ENCODE measurements at regions not wholly inside any gene's neighbourhood (a gene's known extent, or its start where the extent isn't known, plus 50 kb on each side); places are given as distances from the start of the nearest gene placed in this dataset.
A peak's percentile ranks its signal among the peaks of the same experiment; 100 is the strongest.
"Not testable (repeated sequence)": the region's sequence is repeated elsewhere in the genome, so short reads cannot be mapped to it uniquely, and the experiment has no call there.

DNA sequence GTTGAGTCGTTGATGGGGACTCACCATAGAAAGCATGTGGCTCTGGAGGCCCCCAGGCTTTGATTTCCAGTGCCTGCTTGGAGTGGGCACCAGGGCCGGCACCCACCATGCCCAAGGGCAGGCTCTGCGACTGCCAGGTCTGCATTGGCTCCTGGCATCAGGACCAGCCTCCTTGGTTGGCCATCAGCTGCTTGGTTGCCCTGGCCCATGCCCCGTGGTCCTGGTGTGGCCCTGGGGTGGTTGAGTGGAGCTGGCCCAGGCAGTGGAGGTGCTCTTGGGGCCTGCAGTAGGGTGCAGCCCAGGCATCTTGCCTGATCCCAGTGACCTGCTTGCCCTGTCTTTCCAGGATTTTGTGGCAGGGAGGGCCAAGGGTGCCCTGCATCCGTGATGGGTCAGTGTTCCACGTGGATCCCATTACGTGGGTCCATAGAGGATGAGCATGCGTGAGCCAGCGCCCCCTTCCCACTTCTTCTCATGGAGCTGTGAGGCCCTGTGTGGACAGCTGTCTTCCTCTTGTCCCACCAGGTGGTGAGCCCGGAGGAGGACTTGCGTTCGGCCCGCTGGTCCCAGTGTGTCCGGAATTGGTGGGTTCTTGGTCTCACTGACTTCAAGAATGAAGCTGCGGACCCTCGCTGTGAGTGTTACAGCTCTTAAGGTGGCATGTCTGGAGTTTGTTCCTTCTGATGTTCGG lies 187.0 kb downstream of the UBE3A start:
- H3K27ac ChIP-seq: no peak overlapping the region
- peak; percentile 3 for DNase-seq
- 81 to 92% methylated on average over 5 to 17 of the region's 17 CpGs for WGBS, 2 donors (ENCODE audit: low coverage in 1 of 2)
- no peaks in the 10 kb centered on the region for H3K36me3 ChIP-seq
- H3K9me3 ChIP-seq: peaks cover 9 to 39% of the 10 kb centered on the region in 2 donors
- in situ Hi-C loops (cut with MboI; ENCODE audit: low pct_ligation_motif_present in 1 of 4, low pct_unique_long_range_greater_than_20kb in 1 of 4, low sequenced_read_pairs in 3 of 4) (no loop called here), intact Hi-C loops (cut with DNase I; ENCODE audit: low total_unique reads) (no loop called here)
- H3K4me3 ChIP-seq: no peak overlapping the region
- H3K4me1 ChIP-seq: no peaks in the 10 kb centered on the region
- no peaks in the 10 kb centered on the region for H3K27me3 ChIP-seq
- no peak for TF ChIP-seq EP300 (IDR thresholded peaks at IDR 0.05; ENCODE audit: low read depth)
- TF ChIP-seq POLR2AphosphoS5 (IDR thresholded peaks at IDR 0.05): no peak
- TF ChIP-seq, protein P1, sequence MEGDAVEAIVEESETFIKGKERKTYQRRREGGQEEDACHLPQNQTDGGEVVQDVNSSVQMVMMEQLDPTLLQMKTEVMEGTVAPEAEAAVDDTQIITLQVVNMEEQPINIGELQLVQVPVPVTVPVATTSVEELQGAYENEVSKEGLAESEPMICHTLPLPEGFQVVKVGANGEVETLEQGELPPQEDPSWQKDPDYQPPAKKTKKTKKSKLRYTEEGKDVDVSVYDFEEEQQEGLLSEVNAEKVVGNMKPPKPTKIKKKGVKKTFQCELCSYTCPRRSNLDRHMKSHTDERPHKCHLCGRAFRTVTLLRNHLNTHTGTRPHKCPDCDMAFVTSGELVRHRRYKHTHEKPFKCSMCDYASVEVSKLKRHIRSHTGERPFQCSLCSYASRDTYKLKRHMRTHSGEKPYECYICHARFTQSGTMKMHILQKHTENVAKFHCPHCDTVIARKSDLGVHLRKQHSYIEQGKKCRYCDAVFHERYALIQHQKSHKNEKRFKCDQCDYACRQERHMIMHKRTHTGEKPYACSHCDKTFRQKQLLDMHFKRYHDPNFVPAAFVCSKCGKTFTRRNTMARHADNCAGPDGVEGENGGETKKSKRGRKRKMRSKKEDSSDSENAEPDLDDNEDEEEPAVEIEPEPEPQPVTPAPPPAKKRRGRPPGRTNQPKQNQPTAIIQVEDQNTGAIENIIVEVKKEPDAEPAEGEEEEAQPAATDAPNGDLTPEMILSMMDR (IDR thresholded peaks at IDR 0.05): no peak
- no peak for TF ChIP-seq POLR2A (IDR thresholded peaks at IDR 0.05)

DNA sequence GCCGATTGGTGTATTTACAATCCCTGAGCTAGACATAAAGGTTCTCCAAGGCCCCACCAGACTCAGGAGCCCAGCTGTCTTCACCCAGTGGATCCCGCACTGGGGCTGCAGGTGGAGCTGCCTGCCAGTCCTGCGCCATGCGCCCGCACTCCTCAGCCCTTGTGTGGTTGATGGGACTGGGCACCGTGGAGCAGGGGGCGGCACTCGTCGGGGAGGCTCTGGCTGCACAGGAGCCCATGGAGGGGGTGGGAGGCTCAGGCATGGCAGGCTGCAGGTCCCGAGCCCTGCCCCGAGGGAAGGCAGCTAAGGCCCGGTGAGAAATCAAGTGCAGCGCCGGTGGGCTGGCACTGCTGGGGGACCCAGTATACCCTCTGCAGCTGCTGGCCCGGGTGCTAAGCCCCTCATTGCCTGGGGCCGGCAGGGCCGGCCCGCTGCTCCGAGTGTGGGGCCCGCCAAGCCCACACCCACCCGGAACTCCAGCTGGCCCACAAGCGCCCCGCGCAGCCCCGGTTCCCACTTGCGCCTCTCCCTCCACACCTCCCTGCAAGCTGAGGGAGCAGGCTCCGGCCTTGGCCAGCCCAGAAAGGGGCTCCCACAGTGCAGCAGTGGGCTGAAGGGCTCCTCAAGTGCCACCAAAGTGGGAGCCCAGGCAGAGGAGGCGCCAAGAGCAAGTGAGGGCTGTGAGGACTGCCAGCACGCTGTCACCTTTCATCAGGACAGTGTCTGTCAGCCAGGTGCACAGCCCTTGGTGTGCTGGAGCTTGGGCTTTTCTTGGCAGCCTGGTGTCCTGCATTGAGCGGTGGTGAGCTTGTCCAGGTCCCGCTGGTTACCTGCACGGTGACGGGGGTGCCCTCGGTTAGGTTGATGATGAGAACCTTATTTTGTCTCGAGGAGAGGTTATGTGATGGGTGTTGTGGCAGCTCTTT lies 185.5 kb downstream of the UBE3A start:
- intact Hi-C loops (cut with DNase I; ENCODE audit: low total_unique reads); H3K27ac ChIP-seq; H3K27me3 ChIP-seq; H3K36me3 ChIP-seq; H3K4me3 ChIP-seq; in situ Hi-C loops (cut with MboI; ENCODE audit: low pct_ligation_motif_present in 1 of 4, low pct_unique_long_range_greater_than_20kb in 1 of 4, low sequenced_read_pairs in 3 of 4); H3K4me1 ChIP-seq: not testable (repeated sequence)
- peaks cover 9 to 42% of the 10 kb centered on the region in 2 donors for H3K9me3 ChIP-seq
- peak; percentile 2 for DNase-seq
- 57 to 94% methylated on average over 1 to 26 of the region's 35 CpGs for WGBS, 2 donors (ENCODE audit: low coverage in 1 of 2)

DNA sequence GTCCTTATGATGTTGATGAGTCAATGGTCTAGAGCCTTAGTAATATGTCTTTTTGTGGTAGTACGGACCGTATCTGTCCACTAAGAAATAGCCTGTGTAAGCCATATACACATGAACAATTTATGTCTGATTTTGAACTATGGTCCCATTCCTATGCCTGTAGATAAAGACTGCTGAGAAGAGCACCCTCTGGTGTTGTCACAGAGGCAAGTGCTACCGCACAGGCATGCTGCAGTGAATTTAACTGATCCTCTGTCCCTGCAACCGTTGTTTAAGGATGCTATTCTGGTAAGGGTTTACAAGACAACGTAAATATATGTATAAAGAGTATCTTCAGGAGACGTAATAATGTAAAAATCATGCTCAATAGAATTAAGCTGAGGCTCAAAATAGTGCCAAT lies 170.7 kb downstream of the UBE3A start:
- intact Hi-C loops (cut with DNase I; ENCODE audit: low total_unique reads) (no loop called here), in situ Hi-C loops (cut with MboI; ENCODE audit: low pct_ligation_motif_present in 1 of 4, low pct_unique_long_range_greater_than_20kb in 1 of 4, low sequenced_read_pairs in 3 of 4) (no loop called here)
- Histone ChIP-seq H3K36me3 (no peaks in the 10 kb centered on the region), H3K27ac (no peak overlapping the region), H3K4me3 (no peak overlapping the region), H3K9me3 (no peaks in the 10 kb centered on the region), H3K4me1 (no peaks in the 10 kb centered on the region), H3K27me3 (no peaks in the 10 kb centered on the region)
- TF ChIP-seq POLR2AphosphoS5 (IDR thresholded peaks at IDR 0.05): no peak
- TF ChIP-seq EP300 (IDR thresholded peaks at IDR 0.05; ENCODE audit: low read depth): no peak
- no peak for TF ChIP-seq POLR2A (IDR thresholded peaks at IDR 0.05)
- TF ChIP-seq, protein P1 (IDR thresholded peaks at IDR 0.05): no peak
- DNase-seq: no peak
- 27 to 44% methylated on average over 4 to 6 of the region's 6 CpGs for WGBS, 2 donors (ENCODE audit: low coverage in 1 of 2)

Small RNA genes lying in the stretch of these regions (small RNA-seq; reads per million reads assigned to genes)
- gene RF00105 (0 reads per million in 4 donors), gene SNORD115-1 (0.28 to 3.5 (median 0.88) reads per million in 4 donors), gene SNORD115-10 (2.4 to 30.8 (median 13.8) reads per million in 4 donors), gene SNORD115-11 (0 reads per million in 4 donors), gene SNORD115-12 (0 reads per million in 4 donors), gene SNORD115-14 (0 to 2.7 (median 1.2) reads per million in 4 donors), gene SNORD115-15 (2.7 to 16.7 (median 7.1) reads per million in 4 donors), gene SNORD115-16 (1.4 to 5.8 (median 4.8) reads per million in 4 donors), gene SNORD115-17 (0 reads per million in 4 donors), gene SNORD115-18 (0 reads per million in 4 donors), gene SNORD115-19 (0 reads per million in 4 donors), gene SNORD115-2 (2.4 to 6.9 (median 3.5) reads per million in 4 donors), gene SNORD115-20 (0.84 to 3.6 (median 2.7) reads per million in 4 donors), gene SNORD115-21 (0.28 to 6.4 (median 2.8) reads per million in 4 donors), gene SNORD115-22 (0 reads per million in 4 donors), gene SNORD115-23 (0 to 3.0 (median 1.1) reads per million in 4 donors), gene SNORD115-24 (0 reads per million in 4 donors), gene SNORD115-25 (0 to 0.12 (median 0) reads per million in 4 donors), gene SNORD115-27 (0 reads per million in 4 donors), gene SNORD115-28 (0 reads per million in 4 donors), gene SNORD115-29 (0 reads per million in 4 donors), gene SNORD115-3 (0 to 1.7 (median 0) reads per million in 4 donors), gene SNORD115-30 (0 to 4.6 (median 2.3) reads per million in 4 donors), gene SNORD115-31 (0 to 1.7 (median 0.50) reads per million in 4 donors), gene SNORD115-32 (0.70 to 9.5 (median 2.4) reads per million in 4 donors), gene SNORD115-33 (0.14 to 1.2 (median 0.68) reads per million in 4 donors), gene SNORD115-34 (0 to 3.1 (median 1.1) reads per million in 4 donors), gene SNORD115-35 (0 to 1.4 (median 0.30) reads per million in 4 donors), gene SNORD115-36 (0 reads per million in 4 donors), gene SNORD115-37 (0 to 0.18 (median 0.06) reads per million in 4 donors), gene SNORD115-38 (0.84 to 8.7 (median 3.2) reads per million in 4 donors), gene SNORD115-39 (0 to 1.4 (median 0.54) reads per million in 4 donors), gene SNORD115-4 (0 to 1.1 (median 0) reads per million in 4 donors), gene SNORD115-40 (6.0 to 24.3 (median 10.7) reads per million in 4 donors), gene SNORD115-41 (3.9 to 18.8 (median 12.6) reads per million in 4 donors), gene SNORD115-42 (1.1 to 10.1 (median 7.2) reads per million in 4 donors), gene SNORD115-43 (0 reads per million in 4 donors), gene SNORD115-44 (2.1 to 16.8 (median 2.6) reads per million in 4 donors), gene SNORD115-45 (0 reads per million in 4 donors), gene SNORD115-46 (0 reads per million in 4 donors), gene SNORD115-47 (0 reads per million in 4 donors), gene SNORD115-5 (0 to 2.7 (median 0.98) reads per million in 4 donors), gene SNORD115-6 (0 reads per million in 4 donors), gene SNORD115-7 (0 reads per million in 4 donors), gene SNORD115-8 (0 to 4.2 (median 1.7) reads per million in 4 donors), gene SNORD115-9 (0 reads per million in 4 donors), gene SNORD116-1 (16.3 to 109 (median 56.7) reads per million in 4 donors), gene SNORD116-10 (0 reads per million in 4 donors), gene SNORD116-11 (0.14 to 1.1 (median 0.57) reads per million in 4 donors), gene SNORD116-12 (0 to 6.8 (median 2.8) reads per million in 4 donors), gene SNORD116-13 (2.2 to 18.6 (median 5.8) reads per million in 4 donors), gene SNORD116-14 (8.0 to 166 (median 46.7) reads per million in 4 donors), gene SNORD116-15 (9.1 to 108 (median 34.0) reads per million in 4 donors), gene SNORD116-16 (50.3 to 687 (median 242) reads per million in 4 donors), gene SNORD116-17 (0 to 0.24 (median 0) reads per million in 4 donors), gene SNORD116-18 (0.28 to 352 (median 101) reads per million in 4 donors), gene SNORD116-19 (0 to 6.7 (median 0.73) reads per million in 4 donors), gene SNORD116-2 (6.5 to 34.7 (median 21.0) reads per million in 4 donors), gene SNORD116-22 (0 reads per million in 4 donors), gene SNORD116-23 (6.6 to 32.8 (median 19.6) reads per million in 4 donors), gene SNORD116-24 (84.0 to 712 (median 223) reads per million in 4 donors), gene SNORD116-25 (290 to 704 (median 442) reads per million in 4 donors), gene SNORD116-29 (164 to 651 (median 358) reads per million in 4 donors), gene SNORD116-3 (0 reads per million in 4 donors), gene SNORD116-30 (0 reads per million in 4 donors), gene SNORD116-5 (0 reads per million in 4 donors), gene SNORD116-6 (9.1 to 42.4 (median 18.6) reads per million in 4 donors), gene SNORD116-7 (0 reads per million in 4 donors), gene SNORD116-8 (66.9 to 212 (median 138) reads per million in 4 donors), gene SNORD116-9 (0 reads per million in 4 donors)

Measured in transverse colon (tissue), 4 donors.